ENCODE measurements at regions not wholly inside any gene's neighbourhood (a gene's known extent, or its start where the extent isn't known, plus 50 kb on each side); places are given as distances from the start of the nearest gene placed in this dataset.

GRCh38 chr3:110956081-110956480 is 115.5 kb upstream of the NECTIN3 start:
- 94% methylated on average over 3 of the region's 3 CpGs for WGBS
- no peak overlapping the region for H3K4me3 ChIP-seq (ENCODE audit: low read depth in 1 of 3, low read length in 3 of 3)
- H3K9ac ChIP-seq (ENCODE audit: low read depth in 1 of 2, low read length in 2 of 2), result no peak overlapping the region
- no peaks in the 10 kb centered on the region for H3K4me1 ChIP-seq (ENCODE audit: control insufficient read depth in 4 of 4, insufficient read depth in 4 of 4, low read length in 3 of 4)
- no peaks in the 10 kb centered on the region for H3K9me3 ChIP-seq (ENCODE audit: control insufficient read depth in 4 of 4, low read length in 3 of 4)
- no peak overlapping the region for H3K27ac ChIP-seq (ENCODE audit: low read depth in 1 of 2, low read length in 2 of 2)
- DNase-seq (ENCODE audit: low spot score), result no peak
- H3K36me3 ChIP-seq (ENCODE audit: control insufficient read depth in 4 of 4, insufficient read depth in 3 of 4, low read depth in 1 of 4, low read length in 3 of 4), result no peaks in the 10 kb centered on the region
- H3K27me3 ChIP-seq (ENCODE audit: control insufficient read depth in 4 of 4, insufficient read depth in 4 of 4, low read length in 3 of 4), result no peaks in the 10 kb centered on the region
- TF ChIP-seq EGR1 (IDR thresholded peaks at IDR 0.05; ENCODE audit: low read depth in 2 of 2), result no peak
- TF ChIP-seq GABPA (IDR thresholded peaks at IDR 0.05 in 1 of 2, conservative IDR thresholded peaks at IDR 0.05 in 1 of 2), result no peak
- TF ChIP-seq HNF4A (conservative IDR thresholded peaks at IDR 0.05), result no peak
- no peak for TF ChIP-seq FOXA2 (IDR thresholded peaks at IDR 0.05)
- TF ChIP-seq, protein P1, sequence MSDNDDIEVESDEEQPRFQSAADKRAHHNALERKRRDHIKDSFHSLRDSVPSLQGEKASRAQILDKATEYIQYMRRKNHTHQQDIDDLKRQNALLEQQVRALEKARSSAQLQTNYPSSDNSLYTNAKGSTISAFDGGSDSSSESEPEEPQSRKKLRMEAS (IDR thresholded peaks at IDR 0.05), result no peak
- TF ChIP-seq RAD21 (IDR thresholded peaks at IDR 0.05), result no peak
- no peak for TF ChIP-seq JUND (IDR thresholded peaks at IDR 0.05)

DNA sequence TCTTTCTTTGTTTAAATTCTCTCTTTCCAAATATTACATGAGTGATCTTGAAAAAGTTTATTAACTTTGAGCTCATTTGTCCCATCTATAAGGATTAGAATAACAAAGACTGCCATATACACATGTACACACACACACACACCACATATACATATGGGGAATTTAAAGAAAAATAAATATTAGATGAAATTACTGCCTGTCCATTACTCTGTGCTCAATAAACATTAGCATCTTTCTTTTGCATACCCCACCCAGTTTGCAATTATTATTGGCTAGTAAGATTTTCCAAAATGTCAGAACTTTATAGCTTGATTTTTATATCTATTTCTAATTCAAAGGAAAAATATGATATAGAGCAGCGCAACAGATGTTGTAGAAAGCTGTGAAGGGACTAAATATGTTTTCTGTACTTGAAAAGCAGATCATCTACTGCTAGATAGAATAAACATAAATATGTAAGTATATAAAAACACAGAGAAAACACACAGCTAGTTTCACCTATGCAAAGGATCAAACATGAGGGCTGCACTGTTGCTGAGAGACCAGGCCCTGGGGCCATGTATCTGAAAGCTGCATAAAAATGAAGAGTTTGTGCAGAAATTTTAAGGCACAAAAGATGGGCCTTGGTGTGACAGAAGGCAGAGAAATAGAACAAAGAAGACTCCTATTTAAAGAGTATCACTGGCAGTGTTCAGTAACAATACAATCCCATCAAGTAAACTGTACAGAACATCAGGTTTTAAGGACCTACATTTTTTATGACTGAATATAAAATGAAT is 114.2 kb upstream of the NECTIN3 start:
- Histone ChIP-seq H3K27me3 (ENCODE audit: control insufficient read depth in 4 of 4, insufficient read depth in 4 of 4, low read length in 3 of 4) (no peaks in the 10 kb centered on the region), H3K4me1 (ENCODE audit: control insufficient read depth in 4 of 4, insufficient read depth in 4 of 4, low read length in 3 of 4) (no peaks in the 10 kb centered on the region), H3K36me3 (ENCODE audit: control insufficient read depth in 4 of 4, insufficient read depth in 3 of 4, low read depth in 1 of 4, low read length in 3 of 4) (no peaks in the 10 kb centered on the region), H3K27ac (ENCODE audit: low read depth in 1 of 2, low read length in 2 of 2) (no peak overlapping the region), H3K9ac (ENCODE audit: low read depth in 1 of 2, low read length in 2 of 2) (no peak overlapping the region), H3K9me3 (ENCODE audit: control insufficient read depth in 4 of 4, low read length in 3 of 4) (no peaks in the 10 kb centered on the region), H3K4me3 (ENCODE audit: low read depth in 1 of 3, low read length in 3 of 3) (no peak overlapping the region)
- whole genome bisulfite sequencing, result 94% methylated on average over 1 of the region's 1 CpG
- TF ChIP-seq SP1 (IDR thresholded peaks at IDR 0.05), result no peak
- no peak for TF ChIP-seq RAD21 (IDR thresholded peaks at IDR 0.05)
- no peak for TF ChIP-seq ATF3 (IDR thresholded peaks at IDR 0.05)
- no peak for TF ChIP-seq TAF1 (conservative IDR thresholded peaks at IDR 0.05)
- TF ChIP-seq RXRA (IDR thresholded peaks at IDR 0.05), result no peak
- TF ChIP-seq, protein P1 (IDR thresholded peaks at IDR 0.05), result no peak
- no peak for TF ChIP-seq FOXA1 (IDR thresholded peaks at IDR 0.05)
- TF ChIP-seq ZBTB33 (IDR thresholded peaks at IDR 0.05), result no peak
- no peak for TF ChIP-seq HNF4A (conservative IDR thresholded peaks at IDR 0.05)
- no peak for TF ChIP-seq EGR1 (IDR thresholded peaks at IDR 0.05; ENCODE audit: low read depth in 2 of 2)
- TF ChIP-seq FOXA2 (IDR thresholded peaks at IDR 0.05), result no peak
- no peak for TF ChIP-seq CTCF (IDR thresholded peaks at IDR 0.05; ENCODE audit: low read depth, low read length, missing input control)
- no peak for TF ChIP-seq HNF4G (IDR thresholded peaks at IDR 0.05)
- TF ChIP-seq NR2F2 (IDR thresholded peaks at IDR 0.05), result no peak
- TF ChIP-seq GABPA (IDR thresholded peaks at IDR 0.05 in 1 of 2, conservative IDR thresholded peaks at IDR 0.05 in 1 of 2), result no peak
- TF ChIP-seq REST (IDR thresholded peaks at IDR 0.05), result no peak
- TF ChIP-seq JUND (IDR thresholded peaks at IDR 0.05), result no peak
- DNase-seq (ENCODE audit: low spot score), result no peak
